Choroid plexus epithelial cell (primary cell): ENCODE measurements at regions not wholly inside any gene's neighbourhood (a gene's known extent, or its start where the extent isn't known, plus 50 kb on each side); places are given as distances from the start of the nearest gene placed in this dataset.

Experiments used
- DNase-seq: peaks from one replicate; pipeline ENCODE4 v3.0.0-alpha.2; 2010; ENCODE audit warnings: low read depth
- H3K4me3 ChIP-seq: 2 replicates; pipeline ENCODE4 v1.5.1; 2011; ENCODE audit warnings: low read depth, mild to moderate bottlenecking, control low read depth, low read length, moderate library complexity
- TF ChIP-seq, protein P1 (sequence below): conservative IDR thresholded peaks from 2 replicates; pipeline ENCODE4 v1.5.1; 2011; ENCODE audit warnings: low read depth, mild to moderate bottlenecking, control low read depth, inconsistent platforms, low read length, moderate library complexity

DNA sequence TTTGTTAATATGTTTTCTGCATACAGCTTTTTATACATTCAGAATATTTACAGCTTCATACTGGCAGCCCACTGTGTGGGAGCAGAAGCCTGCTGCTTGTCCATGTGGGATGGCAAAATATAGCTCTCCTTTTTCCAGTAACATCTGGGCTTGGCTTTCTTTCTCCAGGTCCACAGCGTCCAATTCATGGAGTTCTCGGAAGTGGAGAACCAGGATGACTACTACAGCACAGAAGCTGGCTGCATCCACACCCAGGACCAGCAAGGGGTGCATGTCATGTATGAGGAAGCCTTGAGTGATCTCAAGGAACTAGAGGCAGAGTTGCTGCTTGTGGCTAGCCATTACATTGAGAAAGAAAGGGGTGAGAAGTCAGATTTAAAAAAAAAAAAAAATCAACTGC is 143.1 kb downstream of the CD164 start:
- no peak for DNase-seq
- TF ChIP-seq, protein P1, sequence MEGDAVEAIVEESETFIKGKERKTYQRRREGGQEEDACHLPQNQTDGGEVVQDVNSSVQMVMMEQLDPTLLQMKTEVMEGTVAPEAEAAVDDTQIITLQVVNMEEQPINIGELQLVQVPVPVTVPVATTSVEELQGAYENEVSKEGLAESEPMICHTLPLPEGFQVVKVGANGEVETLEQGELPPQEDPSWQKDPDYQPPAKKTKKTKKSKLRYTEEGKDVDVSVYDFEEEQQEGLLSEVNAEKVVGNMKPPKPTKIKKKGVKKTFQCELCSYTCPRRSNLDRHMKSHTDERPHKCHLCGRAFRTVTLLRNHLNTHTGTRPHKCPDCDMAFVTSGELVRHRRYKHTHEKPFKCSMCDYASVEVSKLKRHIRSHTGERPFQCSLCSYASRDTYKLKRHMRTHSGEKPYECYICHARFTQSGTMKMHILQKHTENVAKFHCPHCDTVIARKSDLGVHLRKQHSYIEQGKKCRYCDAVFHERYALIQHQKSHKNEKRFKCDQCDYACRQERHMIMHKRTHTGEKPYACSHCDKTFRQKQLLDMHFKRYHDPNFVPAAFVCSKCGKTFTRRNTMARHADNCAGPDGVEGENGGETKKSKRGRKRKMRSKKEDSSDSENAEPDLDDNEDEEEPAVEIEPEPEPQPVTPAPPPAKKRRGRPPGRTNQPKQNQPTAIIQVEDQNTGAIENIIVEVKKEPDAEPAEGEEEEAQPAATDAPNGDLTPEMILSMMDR = no peak

DNA sequence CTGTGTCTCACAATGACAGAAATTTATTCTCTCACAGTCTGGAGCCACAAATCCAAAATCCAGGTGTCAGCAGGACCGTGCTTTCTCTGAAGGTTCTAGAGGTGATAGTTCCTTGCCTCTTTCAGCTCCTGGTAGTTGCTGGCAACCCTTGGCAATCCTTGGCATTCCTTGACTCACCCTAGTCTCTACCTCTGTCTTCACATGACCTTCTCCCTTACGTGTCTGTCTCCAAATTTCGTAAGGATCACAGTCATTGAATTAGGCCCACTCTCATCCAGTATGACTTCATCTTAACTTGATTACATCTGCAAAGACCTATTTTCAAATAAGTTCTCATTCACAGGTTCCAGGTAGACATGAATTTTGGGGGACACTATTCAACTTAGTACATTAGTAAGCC is 143.1 kb downstream of the CEP57L1 start:
- no peak overlapping the region for H3K4me3 ChIP-seq
- DNase-seq = no peak
- TF ChIP-seq, protein P1 = no peak

More for the DNA sequence above, 143.1 kb downstream of the CD164 start:
- H3K4me3 ChIP-seq = no peak overlapping the region

DNA sequence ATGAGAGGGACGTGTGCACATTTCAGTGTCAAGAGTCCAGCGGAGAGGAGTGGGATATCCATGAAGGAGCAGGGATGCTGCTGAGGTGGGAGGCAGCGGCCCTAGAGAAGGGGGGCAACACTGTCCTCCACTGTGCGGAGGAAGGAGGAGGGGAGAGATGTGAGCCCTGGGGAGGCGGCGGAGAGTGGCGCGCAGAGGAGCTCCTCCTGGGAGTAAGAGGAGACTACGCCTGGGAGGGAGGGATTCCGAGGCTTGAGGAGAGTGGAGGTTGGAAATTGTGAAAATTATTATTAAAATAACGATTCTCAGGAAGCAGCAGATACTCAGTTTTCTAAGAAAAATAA is 142.7 kb downstream of the CEP57L1 start:
- TF ChIP-seq, protein P1 = no peak
- DNase-seq = no peak
- H3K4me3 ChIP-seq = no peak overlapping the region

DNA sequence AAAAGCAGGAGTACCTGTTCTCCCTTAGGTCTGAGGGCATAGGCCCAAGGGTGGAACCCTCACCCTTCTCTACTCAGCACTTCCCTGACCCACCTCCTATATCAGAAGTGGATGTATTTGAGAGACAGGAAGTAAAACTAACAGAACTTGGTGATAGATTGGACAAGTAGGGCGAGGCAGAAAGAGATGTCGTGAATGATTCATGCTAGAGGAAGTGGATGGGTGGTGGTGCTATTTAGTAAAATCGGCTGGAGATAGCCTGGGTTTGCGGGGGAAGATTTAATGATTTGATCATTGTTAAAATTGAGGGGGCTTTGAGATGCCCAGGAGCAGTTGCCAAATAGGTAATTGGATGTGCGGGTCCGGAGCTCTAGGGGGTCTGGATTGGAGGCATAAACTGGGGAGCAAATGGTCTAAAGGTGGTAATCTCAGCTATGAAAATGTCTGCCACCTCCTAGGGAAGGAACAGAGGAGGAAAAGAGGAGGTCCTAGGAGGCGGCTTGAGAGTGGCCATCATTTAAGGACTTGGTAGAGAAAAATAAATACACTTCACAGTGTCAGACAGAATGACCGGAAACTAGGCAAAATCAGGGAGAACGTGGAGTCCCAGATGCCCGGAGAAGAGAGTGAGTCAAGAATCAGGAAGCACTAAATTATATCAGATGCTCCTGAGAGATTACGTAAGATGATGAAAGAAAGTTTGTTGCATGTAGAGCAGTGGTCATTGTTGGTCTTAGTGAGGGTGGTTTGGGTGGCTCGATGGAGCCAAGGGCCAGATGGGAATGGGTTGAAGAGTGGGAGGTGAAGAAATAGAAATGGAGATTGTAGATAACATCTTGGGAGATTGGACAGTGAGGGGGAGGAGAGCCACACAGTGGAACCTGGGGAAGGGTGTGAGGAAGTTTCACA is 142.0 kb downstream of the CEP57L1 start:
- no peak overlapping the region for H3K4me3 ChIP-seq
- DNase-seq = no peak
- TF ChIP-seq, protein P1 = no peak

DNA sequence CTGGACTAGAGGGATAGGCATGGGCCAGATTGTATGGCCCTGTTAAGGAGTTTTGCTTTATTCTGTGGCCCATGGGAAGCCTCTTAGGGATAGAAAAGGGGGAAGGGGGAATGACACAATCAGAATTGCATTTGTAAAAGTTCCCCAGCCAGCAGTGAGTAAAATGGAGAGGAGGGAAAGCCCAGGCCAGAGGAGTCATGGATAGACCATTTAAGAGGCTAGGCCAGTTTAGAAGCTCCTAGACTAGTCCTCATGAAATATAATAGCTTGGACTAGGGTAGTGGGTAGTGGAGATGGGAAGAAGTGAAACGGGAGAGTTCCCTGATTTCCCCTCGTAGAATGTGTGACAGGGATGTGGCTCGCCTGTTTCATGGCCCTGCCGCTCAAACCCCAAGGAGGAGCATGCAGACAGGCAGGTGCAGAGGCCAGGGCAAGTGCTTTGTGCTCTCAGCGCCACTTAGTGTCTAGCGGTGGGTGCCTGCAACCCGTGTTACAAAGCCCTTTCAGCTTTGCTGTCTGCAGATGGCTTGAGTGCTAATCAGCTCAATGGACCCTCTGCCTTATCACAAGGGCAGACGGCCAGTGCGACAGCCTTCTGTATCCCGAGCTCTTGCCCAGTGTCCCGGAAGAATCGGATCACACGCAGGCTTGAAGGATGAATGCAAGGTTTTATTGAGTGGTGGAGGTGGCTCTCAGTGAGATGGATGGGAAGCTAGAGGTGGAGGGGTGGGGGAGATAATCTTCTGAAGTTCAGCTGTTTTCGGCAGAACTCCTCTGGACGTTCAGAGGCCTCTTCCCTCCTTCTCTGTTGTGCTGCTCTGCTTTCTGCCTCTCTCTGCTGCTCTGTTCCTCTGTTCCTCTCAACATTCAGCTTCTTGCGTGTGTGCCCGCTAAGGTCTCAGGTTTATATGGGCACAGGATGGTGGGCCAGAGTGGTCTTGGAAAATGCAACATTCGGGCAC is 141.1 kb downstream of the CEP57L1 start:
- H3K4me3 ChIP-seq = no peak overlapping the region
- TF ChIP-seq, protein P1 = no peak
- no peak for DNase-seq

DNA sequence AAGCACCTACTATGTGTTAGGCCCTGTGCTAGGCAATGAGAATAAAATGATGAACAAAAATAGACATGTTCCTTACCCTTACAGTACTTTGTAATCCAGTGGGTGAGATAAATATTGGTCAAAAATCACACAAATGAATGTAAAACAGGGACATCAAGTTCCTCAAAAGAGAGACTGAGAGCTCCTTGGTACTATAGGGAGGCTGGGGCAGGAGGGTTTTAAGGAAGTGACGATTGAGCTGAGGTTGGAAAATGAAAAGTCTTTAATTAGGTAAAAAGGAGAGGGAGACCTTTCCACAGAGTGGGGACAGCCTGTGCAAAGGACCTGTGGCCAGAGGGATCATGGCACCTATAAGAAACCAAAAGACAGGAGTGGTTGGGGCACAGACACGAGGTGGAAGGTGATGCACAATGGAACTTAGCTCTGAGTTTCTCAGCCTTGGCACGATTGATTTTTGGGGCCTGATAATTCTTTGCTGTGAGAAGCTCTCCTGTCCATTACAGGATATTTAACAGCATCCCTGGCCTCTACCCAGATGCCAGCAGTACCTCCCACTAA is 140.3 kb downstream of the CEP57L1 start:
- H3K4me3 ChIP-seq = no peak overlapping the region
- DNase-seq = no peak
- TF ChIP-seq, protein P1 = no peak
